IMR-90 (cell line): ENCODE measurements at regions not wholly inside any gene's neighbourhood (a gene's known extent, or its start where the extent isn't known, plus 50 kb on each side); places are given as distances from the start of the nearest gene placed in this dataset.

Source experiments
- ATAC-seq: fragments of 200-7000 bp; cut with Tn5 transposase; 2 replicates; pipeline ENCODE4 v1.9.1; 2020; ENCODE audit warnings: low read depth, mild to moderate bottlenecking, moderate library complexity
- BruUV-seq: library from RNA; stranded (reverse); fragments of 400-500 nt; replicated peaks from 2 replicates; lab custom pipeline; 2021; lab: Mats Ljungman, UMichigan
- CTCF ChIA-PET: fragments of 300-600 bp; formaldehyde crosslinking; extraction: SDS; loops from one replicate; lab custom pipeline; 2021; ENCODE audit warnings: antibody characterized with exemption; lab: Yijun Ruan, JAX
- POLR2A ChIA-PET: fragments of 300-600 bp; sonication (Branson Sonifier 250); formaldehyde crosslinking; loops from one replicate; lab custom pipeline; 2022; ENCODE audit warnings: antibody characterized with exemption; ENCODE audit not compliant: unreplicated experiment; lab: Charles Lee
- DNase-seq: peaks from one replicate; pipeline ENCODE4 v3.0.0; 2013
- H2AFZ ChIP-seq: replicated peaks from 2 replicates; pipeline ENCODE3; 2013; ENCODE audit warnings: low read length, mild to moderate bottlenecking; ENCODE audit not compliant: poor library complexity
- H2AK5ac ChIP-seq: 2 replicates; pipeline ENCODE4 v1.6.1; 2013; ENCODE audit warnings: low read depth, low read length, inconsistent platforms
- H2AK9ac ChIP-seq: replicated peaks from 2 replicates; pipeline ENCODE3; 2013; ENCODE audit warnings: mild to moderate bottlenecking, low read depth, low read length, moderate library complexity; ENCODE audit not compliant: poor library complexity
- H2BK120ac ChIP-seq: 2 replicates; pipeline ENCODE4 v1.6.1; 2013; ENCODE audit warnings: low read depth, low read length, inconsistent platforms
- H2BK15ac ChIP-seq: 3 replicates; pipeline ENCODE4 v1.6.1; 2013; ENCODE audit warnings: low read depth, low read length, inconsistent platforms
- H2BK20ac ChIP-seq: 2 replicates; pipeline ENCODE4 v1.6.1; 2013; ENCODE audit warnings: low read depth, mild to moderate bottlenecking, inconsistent platforms, low read length, moderate library complexity
- H2BK5ac ChIP-seq: 2 replicates; pipeline ENCODE4 v1.6.1; 2013; ENCODE audit warnings: mild to moderate bottlenecking, low read depth, low read length, inconsistent platforms; ENCODE audit not compliant: poor library complexity, severe bottlenecking
- H3K14ac ChIP-seq: replicated peaks from 2 replicates; pipeline ENCODE4 v1.6.1; 2013; ENCODE audit warnings: low read depth, low read length, inconsistent platforms
- H3K18ac ChIP-seq: 2 replicates; pipeline ENCODE4 v1.6.1; 2013; ENCODE audit warnings: low read depth, low read length, control low read depth
- H3K23ac ChIP-seq: 2 replicates; pipeline ENCODE4 v1.6.1; 2013; ENCODE audit warnings: low read depth, low read length, inconsistent platforms
- H3K27ac ChIP-seq: 2 replicates; pipeline ENCODE4 v1.5.1; 2013; ENCODE audit warnings: mild to moderate bottlenecking, control low read depth, low read length; ENCODE audit not compliant: insufficient read depth
- H3K27me3 ChIP-seq: 2 replicates; pipeline ENCODE4 v1.6.1; 2013; ENCODE audit warnings: low read length; ENCODE audit not compliant: control insufficient read depth, insufficient read depth
- H3K36me3 ChIP-seq: 2 replicates; pipeline ENCODE4 v1.6.1; 2013; ENCODE audit warnings: low read length, mixed read lengths; ENCODE audit not compliant: control insufficient read depth, insufficient read depth
- H3K4ac ChIP-seq: 2 replicates; pipeline ENCODE4 v1.6.1; 2013; ENCODE audit warnings: low read depth, low read length, inconsistent platforms
- H3K4me1 ChIP-seq: 2 replicates; pipeline ENCODE4 v1.6.1; 2013; ENCODE audit warnings: low read length, mixed read lengths; ENCODE audit not compliant: control insufficient read depth, insufficient read depth
- H3K4me2 ChIP-seq: 2 replicates; pipeline ENCODE4 v1.6.1; 2013; ENCODE audit warnings: low read depth, mild to moderate bottlenecking, control low read depth, low read length, moderate library complexity
- H3K4me3 ChIP-seq: 2 replicates; pipeline ENCODE4 v1.5.1; 2013; ENCODE audit warnings: low read depth, mild to moderate bottlenecking, control low read depth, low read length, moderate library complexity; ENCODE audit not compliant: insufficient read depth
- H3K56ac ChIP-seq: 2 replicates; pipeline ENCODE4 v1.6.1; 2013; ENCODE audit warnings: low read length, inconsistent platforms; ENCODE audit not compliant: insufficient read depth; ENCODE audit errors: extremely low read depth
- H3K79me1 ChIP-seq, 2 experiments: 2 replicates each; pipeline ENCODE4 v1.6.1; 2013; ENCODE audit warnings: low read length in 2 of 2, inconsistent platforms in 1 of 2, low read depth in 1 of 2
- H3K9ac ChIP-seq: 2 replicates; pipeline ENCODE4 v1.6.1; 2013; ENCODE audit warnings: low read depth, low read length, control low read depth
- H3K9me1 ChIP-seq: 2 replicates; pipeline ENCODE4 v1.6.1; 2013; ENCODE audit warnings: low read length, inconsistent platforms; ENCODE audit not compliant: insufficient read depth
- H3K9me3 ChIP-seq: 2 replicates; pipeline ENCODE4 v1.6.1; 2013; ENCODE audit warnings: low read length; ENCODE audit not compliant: control insufficient read depth, insufficient read depth
- H4K20me1 ChIP-seq: 2 replicates; pipeline ENCODE4 v1.6.1; 2013; ENCODE audit warnings: low read length, inconsistent platforms; ENCODE audit not compliant: insufficient read depth
- H4K5ac ChIP-seq: 2 replicates; pipeline ENCODE4 v1.6.1; 2013; ENCODE audit warnings: mild to moderate bottlenecking, low read depth, low read length, control low read depth
- H4K8ac ChIP-seq, 2 experiments: 2 replicates each; pipeline ENCODE4 v1.6.1; 2013; ENCODE audit warnings: low read depth in 2 of 2, low read length in 2 of 2, control low read depth in 1 of 2, inconsistent platforms in 1 of 2
- H4K91ac ChIP-seq: 2 replicates; pipeline ENCODE4 v1.6.1; 2013; ENCODE audit warnings: low read depth, low read length, inconsistent platforms; ENCODE audit not compliant: insufficient read depth
- BHLHE40 ChIP-seq: fragments of 150-350 bp; IDR thresholded peaks from 2 replicates; pipeline ENCODE4 v1.6.1; 2016; ENCODE audit warnings: mild to moderate bottlenecking, low read depth, low read length
- CEBPB ChIP-seq: IDR thresholded peaks from 2 replicates; pipeline ENCODE4 v1.6.1; 2012; ENCODE audit warnings: low read depth, low read length, improper control_type of control experiment
- CHD1 ChIP-seq: IDR thresholded peaks from 2 replicates; pipeline ENCODE4 v1.6.1; 2012; ENCODE audit warnings: low read depth, low read length, improper control_type of control experiment
- FOS ChIP-seq: fragments of 150-350 bp; IDR thresholded peaks from 2 replicates; pipeline ENCODE4 v1.6.1; 2016; ENCODE audit warnings: low read depth, low read length
- MAFK ChIP-seq: IDR thresholded peaks from 2 replicates; pipeline ENCODE4 v1.6.1; 2012; ENCODE audit warnings: low read depth, low read length, improper control_type of control experiment
- MAZ ChIP-seq: IDR thresholded peaks from 2 replicates; pipeline ENCODE4 v1.6.1; 2012; ENCODE audit warnings: low read depth, mild to moderate bottlenecking, low read length, improper control_type of control experiment, moderate library complexity, borderline replicate concordance
- MXI1 ChIP-seq: IDR thresholded peaks from 2 replicates; pipeline ENCODE4 v1.6.1; 2012; ENCODE audit warnings: low read depth, mild to moderate bottlenecking, low read length, moderate library complexity, borderline replicate concordance
- NFE2L2 ChIP-seq: fragments of 150-350 bp; IDR thresholded peaks from 2 replicates; pipeline ENCODE4 v1.6.1; 2016; ENCODE audit warnings: low read depth, mild to moderate bottlenecking, low read length
- POLR2A ChIP-seq: IDR thresholded peaks from 2 replicates; pipeline ENCODE4 v1.6.1; 2012; ENCODE audit warnings: mild to moderate bottlenecking, low read depth, low read length
- RAD21 ChIP-seq: IDR thresholded peaks from 2 replicates; pipeline ENCODE4 v1.6.1; 2012; ENCODE audit warnings: low read length, improper control_type of control experiment
- RCOR1 ChIP-seq: IDR thresholded peaks from 2 replicates; pipeline ENCODE4 v1.6.1; 2012; ENCODE audit warnings: mild to moderate bottlenecking, low read length, improper control_type of control experiment; ENCODE audit not compliant: insufficient replicate concordance
- SMC3 ChIP-seq: fragments of 150-350 bp; IDR thresholded peaks from 2 replicates; pipeline ENCODE4 v1.6.1; 2016; ENCODE audit warnings: low read depth, mild to moderate bottlenecking, antibody characterized with exemption, low read length, moderate library complexity
- WGBS, 2 experiments: methylation state at CpG; one replicate each; pipeline versions ENCODE4 v1.1.5 to v1.1.7; 2013; ENCODE audit warnings: missing lambda C conversion rate in 2 of 2; ENCODE audit not compliant: insufficient read length in 1 of 2; ENCODE audit errors: extremely low coverage in 2 of 2; 5-methylcytosine and 5-hydroxymethylcytosine counted together
- dilution Hi-C: fragments of 300-500 bp; cut with HindIII; formaldehyde crosslinking; loops from one replicate; pipeline ENCODE4 v1.14.3; 2018; ENCODE audit warnings: low sequenced_read_pairs; ENCODE audit not compliant: unreplicated experiment
- in situ Hi-C: fragments of 300-500 bp; cut with MboI; formaldehyde crosslinking; loops from 3 replicates; pipeline ENCODE4 v1.14.3; 2019; ENCODE audit warnings: low sequenced_read_pairs, inconsistent platforms, mixed read lengths
- intact Hi-C: fragments of 100-400 bp; cut with micrococcal nuclease; formaldehyde crosslinking; loops from 2 replicates; pipeline ENCODE4 v1.10.0; 2022
- TF ChIP-seq, protein P1 (sequence below): conservative IDR thresholded peaks from 2 replicates; pipeline ENCODE4 v1.5.1; 2012; ENCODE audit warnings: mild to moderate bottlenecking, low read depth, low read length, improper control_type of control experiment
- TF ChIP-seq, protein P2 (sequence below): fragments of 150-350 bp; IDR thresholded peaks from 2 replicates; pipeline ENCODE4 v1.6.1; 2017; ENCODE audit warnings: mild to moderate bottlenecking, antibody characterized with exemption, low read length, low read depth

DNA sequence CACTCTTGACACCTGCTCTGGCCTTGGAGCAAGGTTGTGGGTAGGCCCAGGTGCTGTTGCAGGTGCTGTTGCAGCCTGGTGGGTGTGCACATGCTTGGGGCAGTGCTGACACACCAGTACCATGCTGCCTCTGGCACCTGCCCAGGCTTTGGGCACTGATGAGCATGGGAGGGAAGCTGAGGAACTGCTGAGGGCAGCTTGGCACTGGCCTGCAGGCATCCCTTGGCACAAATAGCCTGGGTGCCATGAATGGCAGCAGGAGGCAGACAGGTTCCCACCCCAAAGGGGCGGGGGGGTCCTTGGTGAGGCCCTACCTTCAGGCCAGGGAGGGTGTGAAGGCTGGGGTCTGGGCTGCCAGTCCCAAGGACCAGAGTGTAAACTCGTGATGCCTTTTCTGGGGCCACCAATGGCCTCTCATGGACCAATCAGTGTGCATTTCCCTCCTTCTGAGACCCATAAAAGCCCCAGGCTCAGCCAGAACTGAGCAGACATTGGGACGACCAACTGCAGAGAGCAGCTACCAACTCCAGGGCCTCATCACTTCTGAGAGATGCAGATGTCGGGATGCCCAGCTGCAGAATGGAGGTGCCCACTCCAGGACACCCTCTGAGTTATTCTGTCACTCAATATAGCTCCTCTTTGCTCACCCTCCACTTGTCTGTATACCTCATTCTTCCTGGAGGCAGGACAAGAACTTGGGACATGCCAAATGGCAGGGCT is 547.4 kb downstream of the ZWINT start:
- Histone ChIP-seq H3K27ac (no peak overlapping the region), H3K9ac (no peak overlapping the region), H3K9me3 (peaks cover 7% of the 10 kb centered on the region), H3K14ac (no peak overlapping the region), H3K4me2 (no peak overlapping the region), H4K5ac (no peak overlapping the region), H2AFZ (no peak overlapping the region), H3K4me1 (no peaks in the 10 kb centered on the region), H2BK15ac (no peak overlapping the region), H3K18ac (no peak overlapping the region), H3K4me3 (no peak overlapping the region), H2BK120ac (no peak overlapping the region), H3K36me3 (no peaks in the 10 kb centered on the region), H2BK20ac (no peak overlapping the region), H3K27me3 (no peaks in the 10 kb centered on the region), H2AK9ac (no peak overlapping the region), H2AK5ac (no peak overlapping the region), H3K23ac (no peak overlapping the region), H4K91ac (no peak overlapping the region), H4K8ac (no peak overlapping the region), H4K20me1 (no peaks in the 10 kb centered on the region), H3K79me1 (no peaks in the 10 kb centered on the region), H3K56ac (no peak overlapping the region), H2BK5ac (no peak overlapping the region), H3K4ac (no peak overlapping the region), H3K9me1 (no peaks in the 10 kb centered on the region)
- BruUV-seq, result no TSS peak
- in situ Hi-C loops (no loop called here), intact Hi-C loops (no loop called here), dilution Hi-C loops (no loop called here)
- ATAC-seq, result no peak
- POLR2A ChIA-PET, result no interaction called here
- no peak for DNase-seq
- TF ChIP-seq, protein P1, sequence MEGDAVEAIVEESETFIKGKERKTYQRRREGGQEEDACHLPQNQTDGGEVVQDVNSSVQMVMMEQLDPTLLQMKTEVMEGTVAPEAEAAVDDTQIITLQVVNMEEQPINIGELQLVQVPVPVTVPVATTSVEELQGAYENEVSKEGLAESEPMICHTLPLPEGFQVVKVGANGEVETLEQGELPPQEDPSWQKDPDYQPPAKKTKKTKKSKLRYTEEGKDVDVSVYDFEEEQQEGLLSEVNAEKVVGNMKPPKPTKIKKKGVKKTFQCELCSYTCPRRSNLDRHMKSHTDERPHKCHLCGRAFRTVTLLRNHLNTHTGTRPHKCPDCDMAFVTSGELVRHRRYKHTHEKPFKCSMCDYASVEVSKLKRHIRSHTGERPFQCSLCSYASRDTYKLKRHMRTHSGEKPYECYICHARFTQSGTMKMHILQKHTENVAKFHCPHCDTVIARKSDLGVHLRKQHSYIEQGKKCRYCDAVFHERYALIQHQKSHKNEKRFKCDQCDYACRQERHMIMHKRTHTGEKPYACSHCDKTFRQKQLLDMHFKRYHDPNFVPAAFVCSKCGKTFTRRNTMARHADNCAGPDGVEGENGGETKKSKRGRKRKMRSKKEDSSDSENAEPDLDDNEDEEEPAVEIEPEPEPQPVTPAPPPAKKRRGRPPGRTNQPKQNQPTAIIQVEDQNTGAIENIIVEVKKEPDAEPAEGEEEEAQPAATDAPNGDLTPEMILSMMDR, result no peak
- no peak for TF ChIP-seq RAD21
- TF ChIP-seq RCOR1, result no peak
- TF ChIP-seq MAFK, result no peak
- TF ChIP-seq NFE2L2, result no peak
- TF ChIP-seq, protein P2, sequence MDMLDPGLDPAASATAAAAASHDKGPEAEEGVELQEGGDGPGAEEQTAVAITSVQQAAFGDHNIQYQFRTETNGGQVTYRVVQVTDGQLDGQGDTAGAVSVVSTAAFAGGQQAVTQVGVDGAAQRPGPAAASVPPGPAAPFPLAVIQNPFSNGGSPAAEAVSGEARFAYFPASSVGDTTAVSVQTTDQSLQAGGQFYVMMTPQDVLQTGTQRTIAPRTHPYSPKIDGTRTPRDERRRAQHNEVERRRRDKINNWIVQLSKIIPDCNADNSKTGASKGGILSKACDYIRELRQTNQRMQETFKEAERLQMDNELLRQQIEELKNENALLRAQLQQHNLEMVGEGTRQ, result no peak
- TF ChIP-seq FOS, result no peak
- TF ChIP-seq CEBPB, result no peak
- no peak for TF ChIP-seq MXI1
- TF ChIP-seq MAZ, result no peak
- no peak for TF ChIP-seq BHLHE40
- TF ChIP-seq CHD1, result no peak
- no peak for TF ChIP-seq POLR2A
- TF ChIP-seq SMC3, result no peak
- CTCF ChIA-PET, result interaction anchor here (0.6 kb wide), 1 partner anchor 324 kb away, joined by 3 read pairs; no protein-coding TSS in a partner anchor
- WGBS, 2 experiments, result no CpG with 5 or more reads among the region's 4 CpGs
